NB4 (cell line): ENCODE measurements at regions not wholly inside any gene's neighbourhood (a gene's known extent, or its start where the extent isn't known, plus 50 kb on each side); places are given as distances from the start of the nearest gene placed in this dataset.

Experiments used
- CTCF ChIP-seq: IDR thresholded peaks from one replicate; pipeline ENCODE4 v1.5.1; 2012; ENCODE audit warnings: low read depth, low read length
- MYC ChIP-seq: IDR thresholded peaks from 2 replicates; pipeline ENCODE4 v1.6.1; 2011; ENCODE audit warnings: low read depth, low read length
- POLR2A ChIP-seq: IDR thresholded peaks from 2 replicates; pipeline ENCODE4 v1.6.1; 2011; ENCODE audit warnings: mild to moderate bottlenecking; ENCODE audit not compliant: insufficient read length; ENCODE audit errors: extremely low read depth
- TF ChIP-seq, protein P1 (sequence below): IDR thresholded peaks from 2 replicates; pipeline ENCODE4 v1.6.1; 2011; ENCODE audit warnings: low read depth, low read length

GRCh38 chr7:116354171-116354545, 143.8 kb downstream of the TES start:
- TF ChIP-seq CTCF = no peak
- no peak for TF ChIP-seq POLR2A
- TF ChIP-seq MYC = no peak
- TF ChIP-seq, protein P1, sequence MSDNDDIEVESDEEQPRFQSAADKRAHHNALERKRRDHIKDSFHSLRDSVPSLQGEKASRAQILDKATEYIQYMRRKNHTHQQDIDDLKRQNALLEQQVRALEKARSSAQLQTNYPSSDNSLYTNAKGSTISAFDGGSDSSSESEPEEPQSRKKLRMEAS = no peak
